ENCODE measurements at regions not wholly inside any gene's neighbourhood (a gene's known extent, or its start where the extent isn't known, plus 50 kb on each side); places are given as distances from the start of the nearest gene placed in this dataset.

- Histone ChIP-seq H3K9ac (no peak overlapping the region), H3K27me3 (no peaks in the 10 kb centered on the region), H4K20me1 (ENCODE audit: low read depth) (no peaks in the 10 kb centered on the region), H3K27ac (no peak overlapping the region), H3K4me2 (no peak overlapping the region), H3K9me3 (ENCODE audit: low read depth) (no peaks in the 10 kb centered on the region), H2AFZ (replicated peaks) (peak overlapping the region; percentile 55), H3K79me2 (ENCODE audit: low read depth) (no peaks in the 10 kb centered on the region), H3K4me3 (no peak overlapping the region), H3K36me3 (no peaks in the 10 kb centered on the region), H3K4me1 (no peaks in the 10 kb centered on the region), H3F3A (ENCODE audit: low read depth) (no peaks in the 10 kb centered on the region)
- Mint-ChIP-seq H3K27me3 (ENCODE audit: insufficient read depth, low read depth) (peaks cover 5% of the 10 kb centered on the region), H3K9me3 (peaks cover 2% of the 10 kb centered on the region), H3K4me1 (no peaks in the 10 kb centered on the region), H3K4me3 (no peak overlapping the region), H3K27ac (no peak overlapping the region), H3K36me3 (no peaks in the 10 kb centered on the region)
- peak; percentile 10 for DNase-seq (ENCODE audit: low spot score)
- no peak for TF ChIP-seq EZH2phosphoT487 (IDR thresholded peaks at IDR 0.05)
- TF ChIP-seq EZH2 (IDR thresholded peaks at IDR 0.05): no peak
- TF ChIP-seq CTCF (IDR thresholded peaks at IDR 0.05): no peak
Measured at GRCh38 chr2:11938196-11938595, 191.8 kb downstream of the LPIN1 start.

- DNase-seq (ENCODE audit: low spot score): no peak
Measured at GRCh38 chr2:11939523-11939922, 193.1 kb downstream of the LPIN1 start.

GRCh38 chr2:11940121-11940743 lies 193.8 kb downstream of the LPIN1 start:
- Histone ChIP-seq H3K27ac (no peak overlapping the region), H3K9ac (no peak overlapping the region), H3K27me3 (no peaks in the 10 kb centered on the region), H3K9me3 (ENCODE audit: low read depth) (no peaks in the 10 kb centered on the region), H4K20me1 (ENCODE audit: low read depth) (no peaks in the 10 kb centered on the region), H2AFZ (replicated peaks) (no peak overlapping the region), H3K36me3 (no peaks in the 10 kb centered on the region), H3K79me2 (ENCODE audit: low read depth) (no peaks in the 10 kb centered on the region), H3K4me3 (no peak overlapping the region), H3K4me1 (no peaks in the 10 kb centered on the region), H3K4me2 (no peak overlapping the region), H3F3A (ENCODE audit: low read depth) (no peaks in the 10 kb centered on the region)
- TF ChIP-seq EZH2 (IDR thresholded peaks at IDR 0.05): no peak
- no peak for TF ChIP-seq EZH2phosphoT487 (IDR thresholded peaks at IDR 0.05)
- no peak for TF ChIP-seq CTCF (IDR thresholded peaks at IDR 0.05)
- no peak overlapping the region for H3K27ac Mint-ChIP-seq
- H3K36me3 Mint-ChIP-seq: no peaks in the 10 kb centered on the region
- DNase-seq (ENCODE audit: low spot score): no peak
- peaks cover 5% of the 10 kb centered on the region for H3K27me3 Mint-ChIP-seq (ENCODE audit: insufficient read depth, low read depth)
- H3K4me1 Mint-ChIP-seq: no peaks in the 10 kb centered on the region
- no peak overlapping the region for H3K4me3 Mint-ChIP-seq
- H3K9me3 Mint-ChIP-seq: peaks cover 2% of the 10 kb centered on the region

More at GRCh38 chr2:11939523-11939922, 193.1 kb downstream of the LPIN1 start:
- Histone ChIP-seq H4K20me1 (ENCODE audit: low read depth) (no peaks in the 10 kb centered on the region), H3K9ac (no peak overlapping the region), H3K36me3 (no peaks in the 10 kb centered on the region), H3K79me2 (ENCODE audit: low read depth) (no peaks in the 10 kb centered on the region), H2AFZ (replicated peaks) (no peak overlapping the region), H3F3A (ENCODE audit: low read depth) (no peaks in the 10 kb centered on the region), H3K9me3 (ENCODE audit: low read depth) (no peaks in the 10 kb centered on the region), H3K27ac (no peak overlapping the region), H3K27me3 (no peaks in the 10 kb centered on the region), H3K4me3 (no peak overlapping the region), H3K4me1 (no peaks in the 10 kb centered on the region), H3K4me2 (no peak overlapping the region)
- Mint-ChIP-seq H3K27me3 (ENCODE audit: insufficient read depth, low read depth) (peaks cover 5% of the 10 kb centered on the region), H3K27ac (no peak overlapping the region), H3K4me1 (no peaks in the 10 kb centered on the region), H3K9me3 (peaks cover 2% of the 10 kb centered on the region), H3K36me3 (no peaks in the 10 kb centered on the region), H3K4me3 (no peak overlapping the region)
- TF ChIP-seq EZH2phosphoT487 (IDR thresholded peaks at IDR 0.05) (no peak), EZH2 (IDR thresholded peaks at IDR 0.05) (no peak), CTCF (IDR thresholded peaks at IDR 0.05) (no peak)
